ENCODE measurements at regions not wholly inside any gene's neighbourhood (a gene's known extent, or its start where the extent isn't known, plus 50 kb on each side); places are given as distances from the start of the nearest gene placed in this dataset.

GRCh38 chr4:3832536-3833220 is 66.5 kb downstream of the ADRA2C start:
- DNase-seq: no peak

GRCh38 chr4:3833326-3833989 is 67.3 kb downstream of the ADRA2C start:
- DNase-seq: no peak

- no peak for DNase-seq
These were observed 68.0 kb downstream of the ADRA2C start for GRCh38 chr4:3834186-3834662.

GRCh38 chr4:3834663-3835521 is 68.7 kb downstream of the ADRA2C start:
- no peak for DNase-seq

GRCh38 chr4:3835527-3836405 is 69.6 kb downstream of the ADRA2C start:
- DNase-seq: no peak

GRCh38 chr4:3836406-3836755 is 70.2 kb downstream of the ADRA2C start:
- DNase-seq: no peak

GRCh38 chr4:3836756-3837601 is 70.8 kb downstream of the ADRA2C start:
- DNase-seq: peak; percentile 77

- DNase-seq: no peak
These were observed 72.5 kb downstream of the ADRA2C start for GRCh38 chr4:3838437-3839380.

- DNase-seq: no peak
These were observed 79.0 kb downstream of the ADRA2C start for GRCh38 chr4:3845094-3845743.

GRCh38 chr4:3845744-3846429 is 79.7 kb downstream of the ADRA2C start:
- DNase-seq: no peak

GRCh38 chr4:3847211-3847940 is 81.2 kb downstream of the ADRA2C start:
- peak; percentile 66 for DNase-seq

GRCh38 chr4:3848323-3848722 is 82.1 kb downstream of the ADRA2C start:
- DNase-seq: no peak

- DNase-seq: no peak
These were observed 83.0 kb downstream of the ADRA2C start for GRCh38 chr4:3849140-3849539.

GRCh38 chr4:3850128-3850527 is 83.9 kb downstream of the ADRA2C start:
- no peak for DNase-seq

- DNase-seq: peak; percentile 8
These were observed 85.0 kb downstream of the ADRA2C start for GRCh38 chr4:3851211-3851610.

- no peak for DNase-seq
These were observed 85.7 kb downstream of the ADRA2C start for GRCh38 chr4:3851881-3852280.

GRCh38 chr4:3852309-3852708 is 86.1 kb downstream of the ADRA2C start:
- DNase-seq: no peak

GRCh38 chr4:3852711-3853110 is 86.5 kb downstream of the ADRA2C start:
- DNase-seq: no peak

Data from NCI-H82 (cell line).